Hepatocyte (in vitro differentiated cells): ENCODE measurements at regions not wholly inside any gene's neighbourhood (a gene's known extent, or its start where the extent isn't known, plus 50 kb on each side); places are given as distances from the start of the nearest gene placed in this dataset.

ENCODE experiments used
- EZH2phosphoT487 ChIP-seq: fragments of 200-600 bp; sonication (generic); IDR thresholded peaks from one replicate; pipeline ENCODE4 v1.6.1; 2018; ENCODE audit warnings: antibody characterized with exemption, mild to moderate bottlenecking, low read depth, moderate library complexity; ENCODE audit not compliant: unreplicated experiment, severe bottlenecking
- TF ChIP-seq, protein P1 (sequence below): fragments of 200-600 bp; sonication (generic); IDR thresholded peaks from 2 replicates; pipeline ENCODE4 v1.5.1; 2016; ENCODE audit warnings: antibody characterized with exemption, mild to moderate bottlenecking; ENCODE audit not compliant: poor library complexity

- TF ChIP-seq EZH2phosphoT487: no peak
- TF ChIP-seq, protein P1, sequence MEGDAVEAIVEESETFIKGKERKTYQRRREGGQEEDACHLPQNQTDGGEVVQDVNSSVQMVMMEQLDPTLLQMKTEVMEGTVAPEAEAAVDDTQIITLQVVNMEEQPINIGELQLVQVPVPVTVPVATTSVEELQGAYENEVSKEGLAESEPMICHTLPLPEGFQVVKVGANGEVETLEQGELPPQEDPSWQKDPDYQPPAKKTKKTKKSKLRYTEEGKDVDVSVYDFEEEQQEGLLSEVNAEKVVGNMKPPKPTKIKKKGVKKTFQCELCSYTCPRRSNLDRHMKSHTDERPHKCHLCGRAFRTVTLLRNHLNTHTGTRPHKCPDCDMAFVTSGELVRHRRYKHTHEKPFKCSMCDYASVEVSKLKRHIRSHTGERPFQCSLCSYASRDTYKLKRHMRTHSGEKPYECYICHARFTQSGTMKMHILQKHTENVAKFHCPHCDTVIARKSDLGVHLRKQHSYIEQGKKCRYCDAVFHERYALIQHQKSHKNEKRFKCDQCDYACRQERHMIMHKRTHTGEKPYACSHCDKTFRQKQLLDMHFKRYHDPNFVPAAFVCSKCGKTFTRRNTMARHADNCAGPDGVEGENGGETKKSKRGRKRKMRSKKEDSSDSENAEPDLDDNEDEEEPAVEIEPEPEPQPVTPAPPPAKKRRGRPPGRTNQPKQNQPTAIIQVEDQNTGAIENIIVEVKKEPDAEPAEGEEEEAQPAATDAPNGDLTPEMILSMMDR: no peak
Observed at GRCh38 chr19:28221736-28222135, 991.2 kb downstream of the UQCRFS1 start.
